ENCODE measurements at regions not wholly inside any gene's neighbourhood (a gene's known extent, or its start where the extent isn't known, plus 50 kb on each side); places are given as distances from the start of the nearest gene placed in this dataset.

DNA sequence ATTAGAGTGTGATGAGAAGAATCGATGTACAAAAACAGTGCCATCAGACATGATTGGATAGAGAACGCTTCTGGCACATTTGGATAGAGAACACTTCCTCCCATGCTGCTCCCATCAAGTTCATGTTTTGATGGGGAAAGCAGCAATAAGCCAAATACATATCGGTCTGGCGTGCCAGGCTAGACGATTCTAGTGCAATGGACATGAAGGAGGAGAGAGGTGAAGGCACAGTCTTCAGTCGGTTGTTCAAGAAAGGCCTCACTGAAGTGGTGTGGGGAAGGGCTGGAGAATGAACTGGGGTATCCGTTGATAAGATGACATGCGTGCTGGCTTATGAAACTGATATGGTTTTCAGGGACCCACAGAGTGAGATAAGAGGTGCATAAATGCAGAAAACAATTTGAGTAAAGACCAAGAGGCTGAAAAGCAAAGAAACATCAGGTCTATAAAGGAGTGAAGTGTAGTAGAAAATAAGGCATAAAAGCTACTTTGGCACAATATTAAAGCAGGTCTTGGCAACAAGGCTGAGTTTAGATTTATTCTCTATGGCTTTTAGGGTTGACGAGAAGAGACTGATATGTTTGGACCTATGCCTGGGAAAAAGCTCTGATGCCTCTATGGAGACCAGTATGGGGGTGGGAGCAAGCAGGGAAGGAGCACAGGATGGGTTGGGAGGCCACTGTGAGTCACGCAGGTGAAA lies 117.6 kb upstream of the PIEZO2 start:
- DNase-seq (ENCODE audit: low read depth, low spot score) = no peak
- ChIA-PET CTCF (no interaction called here), POLR2A (no interaction called here)
- no peak overlapping the region for H3K4me3 ChIP-seq (ENCODE audit: low read depth, low read length)
- TF ChIP-seq, protein P1, sequence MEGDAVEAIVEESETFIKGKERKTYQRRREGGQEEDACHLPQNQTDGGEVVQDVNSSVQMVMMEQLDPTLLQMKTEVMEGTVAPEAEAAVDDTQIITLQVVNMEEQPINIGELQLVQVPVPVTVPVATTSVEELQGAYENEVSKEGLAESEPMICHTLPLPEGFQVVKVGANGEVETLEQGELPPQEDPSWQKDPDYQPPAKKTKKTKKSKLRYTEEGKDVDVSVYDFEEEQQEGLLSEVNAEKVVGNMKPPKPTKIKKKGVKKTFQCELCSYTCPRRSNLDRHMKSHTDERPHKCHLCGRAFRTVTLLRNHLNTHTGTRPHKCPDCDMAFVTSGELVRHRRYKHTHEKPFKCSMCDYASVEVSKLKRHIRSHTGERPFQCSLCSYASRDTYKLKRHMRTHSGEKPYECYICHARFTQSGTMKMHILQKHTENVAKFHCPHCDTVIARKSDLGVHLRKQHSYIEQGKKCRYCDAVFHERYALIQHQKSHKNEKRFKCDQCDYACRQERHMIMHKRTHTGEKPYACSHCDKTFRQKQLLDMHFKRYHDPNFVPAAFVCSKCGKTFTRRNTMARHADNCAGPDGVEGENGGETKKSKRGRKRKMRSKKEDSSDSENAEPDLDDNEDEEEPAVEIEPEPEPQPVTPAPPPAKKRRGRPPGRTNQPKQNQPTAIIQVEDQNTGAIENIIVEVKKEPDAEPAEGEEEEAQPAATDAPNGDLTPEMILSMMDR (IDR thresholded peaks at IDR 0.05; ENCODE audit: insufficient read depth, low read length, missing control alignments) = no peak

DNA sequence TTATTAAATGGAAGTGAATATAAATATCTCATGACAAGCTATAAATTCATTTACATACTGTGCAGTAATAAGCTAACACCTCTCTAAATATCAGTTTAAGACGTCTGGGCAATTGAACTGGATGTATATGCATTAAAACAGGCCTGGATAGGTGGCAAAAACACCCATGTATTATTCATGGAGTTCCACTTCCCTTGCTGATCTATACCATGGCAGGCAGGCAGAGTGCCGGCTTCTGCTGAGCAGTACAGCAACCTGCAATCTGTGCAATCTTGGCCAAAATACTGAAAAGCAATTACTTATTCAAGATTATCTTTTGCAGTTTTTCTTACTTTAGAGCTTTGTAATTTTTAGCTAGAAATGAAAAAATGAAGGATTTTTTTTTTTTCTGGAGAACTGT lies 112.1 kb upstream of the PIEZO2 start:
- TF ChIP-seq, protein P1 (IDR thresholded peaks at IDR 0.05; ENCODE audit: insufficient read depth, low read length, missing control alignments) = no peak
- H3K4me3 ChIP-seq (ENCODE audit: low read depth, low read length) = no peak overlapping the region
- POLR2A ChIA-PET = no interaction called here
- no peak for DNase-seq (ENCODE audit: low read depth, low spot score)
- CTCF ChIA-PET = no interaction called here

DNA sequence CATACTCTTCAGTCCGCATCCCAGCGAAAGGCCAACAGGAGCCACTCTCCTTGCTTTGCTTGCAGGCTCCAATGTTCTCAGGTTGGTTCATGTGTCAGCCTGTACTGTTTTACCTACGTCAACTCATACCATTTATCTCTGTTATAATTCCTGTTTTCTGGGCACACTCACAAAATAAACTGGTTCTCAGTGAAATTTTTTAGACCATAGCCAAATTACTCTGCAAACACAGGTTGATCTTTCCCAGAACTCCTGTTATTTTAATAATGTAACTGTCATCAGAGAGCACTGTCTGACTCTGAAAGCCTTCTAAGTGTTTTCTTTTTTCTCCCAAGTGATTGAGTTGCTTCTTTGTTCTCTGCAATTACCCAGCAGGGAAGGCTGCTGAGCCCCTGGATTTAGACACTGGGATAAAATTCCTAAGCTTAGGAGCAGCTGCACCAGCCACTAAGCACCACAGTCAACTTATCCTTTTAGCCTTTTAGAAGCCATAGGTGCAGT lies 111.6 kb upstream of the PIEZO2 start:
- no peak overlapping the region for H3K4me3 ChIP-seq (ENCODE audit: low read depth, low read length)
- ChIA-PET POLR2A (no interaction called here), CTCF (no interaction called here)
- TF ChIP-seq, protein P1 (IDR thresholded peaks at IDR 0.05; ENCODE audit: insufficient read depth, low read length, missing control alignments) = no peak
- DNase-seq (ENCODE audit: low read depth, low spot score) = no peak

DNA sequence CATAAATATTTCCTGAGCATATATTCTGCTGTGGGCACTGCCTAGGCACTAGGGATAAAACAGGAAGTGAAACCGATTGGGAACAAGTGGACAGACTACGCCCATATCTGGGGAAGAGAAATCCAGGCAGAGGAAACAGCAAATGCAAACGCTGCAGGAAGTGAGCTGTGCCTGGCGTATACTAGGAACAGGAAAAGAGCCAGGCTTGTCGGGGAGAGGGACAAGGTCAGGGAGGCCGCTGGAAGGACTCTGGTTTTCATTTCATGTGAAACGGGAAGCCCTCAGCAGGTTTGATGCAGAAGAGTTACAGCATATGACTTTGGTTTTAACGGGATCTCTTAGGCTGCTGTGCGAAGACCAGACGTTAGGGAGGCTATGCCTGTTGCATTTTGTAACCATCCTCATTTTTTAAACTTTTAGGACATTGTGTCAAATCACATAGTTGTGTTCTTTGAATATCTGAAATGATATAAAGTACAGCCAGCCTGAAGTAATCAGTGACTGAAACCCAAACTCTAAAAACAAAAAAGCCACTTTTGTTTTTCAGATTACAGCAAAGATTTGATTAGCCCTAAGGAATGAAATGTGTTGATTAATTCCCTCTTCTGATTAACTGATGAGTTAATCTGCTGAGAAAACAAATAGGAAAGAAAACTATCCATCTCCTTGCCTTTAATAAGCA lies 110.2 kb upstream of the PIEZO2 start:
- TF ChIP-seq, protein P1 (IDR thresholded peaks at IDR 0.05; ENCODE audit: insufficient read depth, low read length, missing control alignments) = no peak
- no peak overlapping the region for H3K4me3 ChIP-seq (ENCODE audit: low read depth, low read length)
- DNase-seq (ENCODE audit: low read depth, low spot score) = no peak
- POLR2A ChIA-PET = no interaction called here
- CTCF ChIA-PET = no interaction called here

DNA sequence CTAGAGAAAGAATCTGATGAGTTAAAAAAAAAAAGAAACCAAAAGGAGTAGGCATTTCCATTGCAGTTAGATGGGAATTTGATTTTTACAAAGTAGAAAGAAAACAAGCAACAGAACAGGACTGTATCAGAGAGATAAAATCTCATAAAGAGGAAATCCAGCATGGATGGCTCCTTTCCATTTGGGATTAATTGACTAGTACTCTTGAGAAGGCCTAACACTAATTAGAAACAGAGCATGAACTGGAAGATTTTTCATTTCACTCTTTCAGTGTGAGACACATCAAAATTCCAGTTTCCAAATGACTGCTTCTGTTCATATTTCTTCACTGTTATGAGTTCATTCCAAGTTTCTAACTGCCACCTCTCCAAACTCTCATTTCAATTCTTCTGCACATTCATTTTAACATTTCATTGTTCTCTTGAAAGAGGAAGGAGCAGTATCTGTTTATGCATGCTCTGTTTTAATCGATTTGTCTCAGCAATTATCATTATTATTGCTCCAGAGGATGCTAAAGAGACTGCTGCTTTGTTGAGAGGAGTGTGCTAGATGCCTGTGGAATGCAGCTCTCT lies 108.8 kb upstream of the PIEZO2 start:
- TF ChIP-seq, protein P1 (IDR thresholded peaks at IDR 0.05; ENCODE audit: insufficient read depth, low read length, missing control alignments) = no peak
- ChIA-PET POLR2A (no interaction called here), CTCF (no interaction called here)
- no peak for DNase-seq (ENCODE audit: low read depth, low spot score)
- H3K4me3 ChIP-seq (ENCODE audit: low read depth, low read length) = no peak overlapping the region

DNA sequence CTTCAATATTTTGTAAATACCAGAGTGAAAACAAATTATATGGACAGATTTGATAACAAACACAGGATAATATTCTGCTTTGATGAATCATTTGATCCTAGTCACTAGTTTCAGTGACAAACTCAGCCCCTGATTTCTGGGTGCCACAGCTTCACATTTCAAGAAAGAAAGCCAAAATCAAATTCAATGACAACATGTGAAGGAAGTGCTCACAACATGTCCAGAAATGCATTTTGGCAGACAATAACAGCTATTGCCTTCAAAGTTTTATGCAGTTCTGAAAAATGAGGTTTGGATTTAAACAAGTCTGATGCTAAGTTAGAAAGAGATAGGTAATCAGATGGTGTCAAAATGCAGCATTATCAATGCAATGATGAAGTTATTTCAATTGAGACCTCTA lies 106.9 kb upstream of the PIEZO2 start:
- ChIA-PET POLR2A (no interaction called here), CTCF (no interaction called here)
- TF ChIP-seq, protein P1 (IDR thresholded peaks at IDR 0.05; ENCODE audit: insufficient read depth, low read length, missing control alignments) = no peak
- DNase-seq (ENCODE audit: low read depth, low spot score) = no peak
- H3K4me3 ChIP-seq (ENCODE audit: low read depth, low read length) = no peak overlapping the region
